Fibroblast of lung (primary cell): ENCODE measurements at regions not wholly inside any gene's neighbourhood (a gene's known extent, or its start where the extent isn't known, plus 50 kb on each side); places are given as distances from the start of the nearest gene placed in this dataset.
A peak's percentile ranks its signal among the peaks of the same experiment; 100 is the strongest.

Experiments
- EZH2 ChIP-seq: IDR thresholded peaks from 2 replicates; pipeline ENCODE4 v1.5.1; 2012; ENCODE audit warnings: low read length, control low read depth, mild to moderate bottlenecking; ENCODE audit errors: missing control alignments
- TF ChIP-seq, protein P1 (sequence below), 2 donors: IDR thresholded peaks in 1 of 2; conservative IDR thresholded peaks in 1 of 2; 1 replicate in 1 of 2; 2 replicates in 1 of 2; pipeline ENCODE4 v1.5.1; 2011 to 2012; ENCODE audit warnings: low read length in 2 of 2, control low read depth in 1 of 2, inconsistent platforms in 1 of 2, low read depth in 1 of 2, mild to moderate bottlenecking in 1 of 2

DNA sequence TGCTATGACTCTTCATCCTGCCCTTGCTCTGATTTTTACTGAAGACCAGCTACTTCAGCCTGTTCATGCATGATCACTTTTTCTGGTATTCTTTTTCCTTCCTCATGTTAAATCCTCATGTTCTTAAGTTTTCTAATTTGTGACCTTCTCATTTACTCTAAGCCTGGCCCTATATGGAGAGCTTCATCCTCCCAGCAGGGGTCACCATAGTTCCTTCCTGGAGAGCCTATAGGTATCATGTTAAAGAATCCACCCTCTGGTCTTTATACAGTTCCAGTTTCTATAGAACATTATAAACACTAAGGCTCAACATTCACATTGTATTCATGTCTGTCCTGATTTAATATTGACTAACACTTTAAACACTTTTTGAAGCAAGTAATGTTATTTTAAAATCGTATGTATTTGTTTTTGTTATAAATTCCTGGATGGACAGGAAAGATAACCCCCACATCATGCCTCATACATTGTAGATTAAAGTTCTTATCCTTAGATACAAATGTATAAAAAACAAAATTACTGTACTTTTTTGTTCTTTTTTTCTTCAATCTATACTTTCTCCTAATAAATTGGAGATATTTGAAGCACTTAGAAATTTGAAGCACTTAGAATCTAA lies 53.8 kb upstream of the OTUD4 start:
- TF ChIP-seq, protein P1, sequence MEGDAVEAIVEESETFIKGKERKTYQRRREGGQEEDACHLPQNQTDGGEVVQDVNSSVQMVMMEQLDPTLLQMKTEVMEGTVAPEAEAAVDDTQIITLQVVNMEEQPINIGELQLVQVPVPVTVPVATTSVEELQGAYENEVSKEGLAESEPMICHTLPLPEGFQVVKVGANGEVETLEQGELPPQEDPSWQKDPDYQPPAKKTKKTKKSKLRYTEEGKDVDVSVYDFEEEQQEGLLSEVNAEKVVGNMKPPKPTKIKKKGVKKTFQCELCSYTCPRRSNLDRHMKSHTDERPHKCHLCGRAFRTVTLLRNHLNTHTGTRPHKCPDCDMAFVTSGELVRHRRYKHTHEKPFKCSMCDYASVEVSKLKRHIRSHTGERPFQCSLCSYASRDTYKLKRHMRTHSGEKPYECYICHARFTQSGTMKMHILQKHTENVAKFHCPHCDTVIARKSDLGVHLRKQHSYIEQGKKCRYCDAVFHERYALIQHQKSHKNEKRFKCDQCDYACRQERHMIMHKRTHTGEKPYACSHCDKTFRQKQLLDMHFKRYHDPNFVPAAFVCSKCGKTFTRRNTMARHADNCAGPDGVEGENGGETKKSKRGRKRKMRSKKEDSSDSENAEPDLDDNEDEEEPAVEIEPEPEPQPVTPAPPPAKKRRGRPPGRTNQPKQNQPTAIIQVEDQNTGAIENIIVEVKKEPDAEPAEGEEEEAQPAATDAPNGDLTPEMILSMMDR (conservative IDR thresholded peaks at IDR 0.05 in 1 of 2, IDR thresholded peaks at IDR 0.05 in 1 of 2; ENCODE audit: low read depth in 1 of 2, low read length in 2 of 2) = peak; percentile 91 to 92
- no peak for TF ChIP-seq EZH2
